Ovary (tissue), 7 donors: ENCODE measurements at regions not wholly inside any gene's neighbourhood (a gene's known extent, or its start where the extent isn't known, plus 50 kb on each side); places are given as distances from the start of the nearest gene placed in this dataset.

Experiments used
- DNase-seq, 5 donors: peaks; one replicate each; pipeline ENCODE4 v3.0.0-alpha.2; 2019 to 2020
- H3K27ac ChIP-seq, 2 donors: fragments of 200-600 bp; one replicate each; pipeline versions ENCODE4 v1.5.1 to v1.8.0; 2019 to 2022
- H3K27me3 ChIP-seq: fragments of 200-600 bp; one replicate; pipeline ENCODE4 v1.8.0; 2022
- H3K36me3 ChIP-seq: fragments of 200-600 bp; sonication (generic); one replicate; pipeline ENCODE4 v1.5.1; 2019
- H3K4me1 ChIP-seq: one replicate; pipeline ENCODE4 v1.8.1; 2013; ENCODE audit warnings: mild to moderate bottlenecking, moderate library complexity; ENCODE audit not compliant: insufficient read depth
- H3K4me3 ChIP-seq: fragments of 200-600 bp; sonication (generic); one replicate; pipeline ENCODE4 v1.5.1; 2017
- H3K9me3 ChIP-seq, 2 donors: fragments of 200-600 bp in 1 of 2; sonication (generic) in 1 of 2; one replicate each; pipeline versions ENCODE4 v1.5.1 to v1.8.1; 2013 to 2019; ENCODE audit warnings: mild to moderate bottlenecking in 1 of 2, moderate library complexity in 1 of 2
- EP300 ChIP-seq: sonication (generic); formaldehyde crosslinking; IDR thresholded peaks from one replicate; pipeline ENCODE4 v1.6.1; 2017; ENCODE audit warnings: antibody characterized with exemption
- POLR2A ChIP-seq: fragments of 450-650 bp; IDR thresholded peaks from one replicate; pipeline ENCODE4 v1.6.1; 2017; ENCODE audit warnings: antibody characterized with exemption, mild to moderate bottlenecking, moderate library complexity
- whole genome bisulfite sequencing, 3 donors: extraction: QIAGEN DNeasy Blood & Tissue Kit in 1 of 3; methylation state at CpG; one replicate each; pipeline versions ENCODE4 v1.1.5 to v1.1.7; 2013 to 2017; 5-methylcytosine and 5-hydroxymethylcytosine counted together
- intact Hi-C, 4 donors: fragments of 100-400 bp; cut with DNase I; formaldehyde crosslinking; loops; one replicate each; pipeline versions ENCODE4 v1.11.0 to v1.15.1; 2022 to 2023
- TF ChIP-seq, protein P1 (sequence below), 3 donors: fragments of 450-650 bp in 2 of 3; fragments of 200-600 bp in 1 of 3; IDR thresholded peaks; one replicate each; pipeline versions ENCODE4 v1.5.1 to v1.8.0; 2016 to 2022; ENCODE audit warnings: antibody characterized with exemption in 3 of 3, mild to moderate bottlenecking in 1 of 3
- donor health status: DM: no; HTN: no; CAD: no; lungs with moderate emphysema.
- donor health status: DM: no; HTN: no; CAD: no.
- donor health status: Bipolar disorder and iron deficiency.
- donor health status: DM: no; HTN: no; CAD: no.
- donor health status: DM: yes; HTN: yes; CAD: no.

DNA sequence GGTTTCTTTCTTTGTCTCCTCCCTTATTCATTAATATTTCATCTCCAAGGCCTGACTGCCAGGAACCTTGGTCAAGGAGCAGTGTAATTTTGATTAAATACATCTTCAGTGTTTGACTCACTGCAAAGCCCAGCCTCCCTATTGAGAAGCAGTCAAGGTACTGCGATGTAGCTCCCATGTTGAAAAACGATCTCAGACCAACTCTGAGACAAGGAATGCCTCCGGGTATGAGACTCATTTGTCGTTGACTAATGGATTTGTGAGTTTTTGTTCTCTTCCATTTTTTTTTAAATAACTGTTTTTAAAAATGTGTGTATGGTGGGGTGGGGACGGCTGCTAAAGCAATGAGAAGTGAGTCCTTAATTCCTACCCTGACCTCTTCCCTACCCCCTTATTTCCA, 361.6 kb downstream of the SOX11 start:
- TF ChIP-seq POLR2A (no peak), EP300 (no peak)
- TF ChIP-seq, protein P1, sequence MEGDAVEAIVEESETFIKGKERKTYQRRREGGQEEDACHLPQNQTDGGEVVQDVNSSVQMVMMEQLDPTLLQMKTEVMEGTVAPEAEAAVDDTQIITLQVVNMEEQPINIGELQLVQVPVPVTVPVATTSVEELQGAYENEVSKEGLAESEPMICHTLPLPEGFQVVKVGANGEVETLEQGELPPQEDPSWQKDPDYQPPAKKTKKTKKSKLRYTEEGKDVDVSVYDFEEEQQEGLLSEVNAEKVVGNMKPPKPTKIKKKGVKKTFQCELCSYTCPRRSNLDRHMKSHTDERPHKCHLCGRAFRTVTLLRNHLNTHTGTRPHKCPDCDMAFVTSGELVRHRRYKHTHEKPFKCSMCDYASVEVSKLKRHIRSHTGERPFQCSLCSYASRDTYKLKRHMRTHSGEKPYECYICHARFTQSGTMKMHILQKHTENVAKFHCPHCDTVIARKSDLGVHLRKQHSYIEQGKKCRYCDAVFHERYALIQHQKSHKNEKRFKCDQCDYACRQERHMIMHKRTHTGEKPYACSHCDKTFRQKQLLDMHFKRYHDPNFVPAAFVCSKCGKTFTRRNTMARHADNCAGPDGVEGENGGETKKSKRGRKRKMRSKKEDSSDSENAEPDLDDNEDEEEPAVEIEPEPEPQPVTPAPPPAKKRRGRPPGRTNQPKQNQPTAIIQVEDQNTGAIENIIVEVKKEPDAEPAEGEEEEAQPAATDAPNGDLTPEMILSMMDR (IDR thresholded peaks at IDR 0.05): no peak
- WGBS, 3 donors: 55 to 57% (median 57%) methylated on average over 5 of the region's 5 CpGs
- H3K4me1 ChIP-seq: no peaks in the 10 kb centered on the region
- H3K4me3 ChIP-seq: no peak overlapping the region
- H3K27me3 ChIP-seq: no peaks in the 10 kb centered on the region
- H3K27ac ChIP-seq: no peak overlapping the region
- intact Hi-C loops: no loop called here
- no peak for DNase-seq
- H3K9me3 ChIP-seq: no peaks in the 10 kb centered on the region
- H3K36me3 ChIP-seq: no peaks in the 10 kb centered on the region

DNA sequence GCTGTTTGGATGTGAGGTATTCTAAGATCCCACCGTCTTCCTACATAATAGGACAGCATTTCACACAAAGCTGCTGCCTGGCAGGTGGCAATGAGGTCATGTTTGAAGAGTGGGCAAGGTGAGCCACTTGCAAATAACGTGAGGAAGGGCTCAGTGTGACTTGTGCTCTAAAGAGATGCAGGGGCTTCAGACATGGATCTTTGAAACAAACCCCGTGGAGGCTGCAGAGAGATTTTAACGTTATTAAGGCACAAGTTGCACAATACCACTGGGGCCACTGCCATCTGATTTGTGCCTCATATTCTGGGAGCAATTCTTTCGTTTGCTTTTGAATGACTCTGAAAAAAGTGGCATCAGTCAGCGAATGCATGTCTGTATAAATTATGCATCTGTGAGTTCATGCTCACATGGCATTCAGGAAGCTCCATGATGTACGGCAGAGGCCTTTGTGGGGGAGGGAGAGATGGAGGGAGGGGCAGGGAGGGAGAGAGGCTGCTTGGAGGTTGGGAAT, 362.0 kb downstream of the SOX11 start:
- Histone ChIP-seq H3K4me3 (no peak overlapping the region), H3K36me3 (no peaks in the 10 kb centered on the region), H3K27me3 (no peaks in the 10 kb centered on the region), H3K27ac (no peak overlapping the region), H3K4me1 (no peaks in the 10 kb centered on the region), H3K9me3 (no peaks in the 10 kb centered on the region)
- DNase-seq: no peak
- TF ChIP-seq EP300 (no peak), POLR2A (no peak)
- TF ChIP-seq, protein P1 (IDR thresholded peaks at IDR 0.05): no peak
- intact Hi-C loops: no loop called here
- WGBS, 3 donors: 43 to 54% (median 45%) methylated on average over 7 of the region's 7 CpGs

GRCh38 chr2:6060992-6061663, 368.9 kb downstream of the SOX11 start:
- H3K4me1 ChIP-seq: no peaks in the 10 kb centered on the region
- no peaks in the 10 kb centered on the region for H3K9me3 ChIP-seq
- DNase-seq: no peak
- intact Hi-C loops: no loop called here
- no peak overlapping the region for H3K27ac ChIP-seq
- no peak overlapping the region for H3K4me3 ChIP-seq
- no peak for TF ChIP-seq EP300
- no peak for TF ChIP-seq POLR2A
- TF ChIP-seq, protein P1 (IDR thresholded peaks at IDR 0.05): no peak
- 80 to 87% (median 83%) methylated on average over 5 of the region's 5 CpGs for WGBS, 3 donors
- H3K36me3 ChIP-seq: no peaks in the 10 kb centered on the region
- no peaks in the 10 kb centered on the region for H3K27me3 ChIP-seq

GRCh38 chr2:6064757-6065156, 372.6 kb downstream of the SOX11 start:
- Histone ChIP-seq H3K9me3 (no peaks in the 10 kb centered on the region), H3K36me3 (no peaks in the 10 kb centered on the region), H3K4me3 (no peak overlapping the region), H3K27me3 (no peaks in the 10 kb centered on the region), H3K27ac (no peak overlapping the region), H3K4me1 (no peaks in the 10 kb centered on the region)
- intact Hi-C loops: no loop called here
- WGBS, 3 donors: 83 to 90% (median 87%) methylated on average over 2 of the region's 2 CpGs
- DNase-seq: no peak
- TF ChIP-seq, protein P1 (IDR thresholded peaks at IDR 0.05): no peak
- TF ChIP-seq EP300 (no peak), POLR2A (no peak)
